Activated naive CD4-positive, alpha-beta T cell treated with Interleukin-2 at 50 U/mL for 16 hours (primary cell): ENCODE measurements at regions not wholly inside any gene's neighbourhood (a gene's known extent, or its start where the extent isn't known, plus 50 kb on each side); places are given as distances from the start of the nearest gene placed in this dataset.

Experiments used
- DNase-seq: peaks from one replicate; pipeline ENCODE4 v3.0.0-alpha.2; 2020

- no peak for DNase-seq
Measured at GRCh38 chr6:1024161-1024560, 287.7 kb upstream of the FOXQ1 start.

GRCh38 chr6:1023229-1023628, 288.7 kb upstream of the FOXQ1 start:
- no peak for DNase-seq

GRCh38 chr6:1022719-1023118, 289.2 kb upstream of the FOXQ1 start:
- DNase-seq: no peak

GRCh38 chr6:1020837-1021236, 291.1 kb upstream of the FOXQ1 start:
- DNase-seq: no peak

DNA sequence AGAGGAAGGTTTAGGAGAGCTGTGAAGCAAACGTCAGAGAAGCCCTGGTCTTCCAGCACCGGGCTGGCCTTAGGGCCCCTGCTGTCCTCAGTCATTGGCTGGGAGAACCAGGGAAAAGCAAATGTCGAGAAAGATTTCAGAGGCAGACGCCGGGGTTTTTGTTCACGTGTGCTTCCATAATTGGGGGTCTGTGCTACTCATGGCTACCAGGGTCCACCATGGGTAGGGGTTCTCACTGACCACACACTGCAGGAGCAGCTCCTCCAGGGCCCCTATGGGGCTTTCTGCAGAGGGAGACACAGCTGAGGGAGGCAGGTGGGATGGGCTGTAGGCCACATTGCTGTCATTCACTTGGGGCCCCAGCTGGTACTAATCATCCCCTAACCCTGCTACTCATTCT, 291.8 kb upstream of the FOXQ1 start:
- no peak for DNase-seq

DNA sequence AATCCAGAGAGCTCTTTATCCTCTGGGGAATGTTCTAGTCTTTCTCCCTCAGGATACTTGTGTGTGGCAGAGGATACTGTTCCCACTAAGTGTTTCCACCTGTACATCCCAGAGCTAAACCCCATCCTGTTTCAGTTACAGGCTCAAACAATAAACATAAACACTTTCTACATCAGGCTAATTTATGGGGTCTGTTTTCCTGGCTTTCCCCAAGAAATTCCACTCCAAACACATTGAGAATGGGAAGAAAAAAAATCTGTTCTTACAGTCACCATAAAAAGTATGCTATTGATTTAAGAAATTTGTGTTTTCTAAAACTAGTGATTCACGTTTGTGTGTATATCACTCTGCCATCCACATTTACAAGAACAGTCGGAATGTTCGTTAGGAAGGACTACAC, 293.9 kb upstream of the FOXQ1 start:
- DNase-seq: no peak

DNA sequence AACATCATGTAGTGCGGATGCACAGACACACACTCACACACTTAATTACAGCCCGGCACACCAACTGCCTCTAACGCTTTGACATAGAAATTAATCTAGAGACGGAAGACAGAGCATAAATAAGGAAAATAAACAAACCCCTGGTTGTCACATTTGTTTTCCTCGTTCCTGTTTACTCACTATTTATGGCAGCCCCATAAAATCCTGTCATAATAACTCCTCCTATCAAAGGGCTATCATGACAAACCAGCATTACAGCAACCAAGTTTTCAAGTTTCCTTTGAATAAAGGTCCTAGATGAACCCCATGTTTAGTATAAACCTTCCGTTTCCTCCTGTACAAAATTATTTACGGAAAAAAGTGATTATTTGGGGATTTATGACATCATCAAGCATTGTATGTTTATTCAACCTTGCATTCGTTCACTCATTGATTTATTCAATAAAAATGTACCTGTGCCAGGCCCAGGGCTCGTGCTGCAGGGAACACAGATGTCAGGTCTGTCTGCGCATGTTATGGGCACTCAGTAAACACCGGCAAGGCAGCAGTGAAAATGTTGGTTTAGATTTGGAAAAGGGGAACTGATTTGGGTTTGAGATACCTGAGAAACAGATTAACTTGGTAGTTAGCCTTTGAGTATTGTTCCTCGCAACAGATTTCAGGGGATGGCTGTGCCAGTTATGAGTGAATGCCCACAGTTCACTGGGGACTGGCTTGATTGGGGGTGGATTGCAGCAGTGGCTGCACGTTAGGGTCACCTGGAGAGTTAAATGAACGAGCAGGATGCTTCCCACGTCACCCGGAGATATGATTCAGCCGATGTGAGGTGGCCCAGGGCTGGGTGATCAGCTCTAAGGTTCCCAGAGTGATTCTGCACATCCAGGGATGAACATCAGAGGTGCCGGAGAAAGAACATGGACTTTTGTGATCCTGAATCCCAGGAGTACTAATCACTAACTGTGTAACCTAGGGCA, 295.3 kb upstream of the FOXQ1 start:
- DNase-seq: no peak

GRCh38 chr6:1015825-1016224, 296.1 kb upstream of the FOXQ1 start:
- DNase-seq: no peak

DNA sequence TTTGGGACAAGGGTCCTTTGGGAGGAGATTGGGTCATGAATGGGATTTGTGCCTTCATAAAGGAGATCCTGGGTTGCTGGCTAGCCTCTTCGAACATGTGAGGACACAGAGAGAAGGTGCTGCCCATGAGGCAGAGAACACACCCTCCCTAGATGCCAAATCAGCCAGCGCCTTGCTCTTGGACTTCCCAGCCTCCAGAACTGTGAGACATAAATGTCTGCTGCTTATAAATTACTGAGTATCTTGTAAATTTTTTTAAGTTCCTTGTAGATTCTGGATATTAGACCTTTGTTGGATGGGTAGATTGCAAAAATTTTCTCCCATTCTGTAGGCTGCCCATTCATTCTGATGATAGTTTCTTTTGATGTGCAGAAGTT, 297.5 kb upstream of the FOXQ1 start:
- DNase-seq: no peak

DNA sequence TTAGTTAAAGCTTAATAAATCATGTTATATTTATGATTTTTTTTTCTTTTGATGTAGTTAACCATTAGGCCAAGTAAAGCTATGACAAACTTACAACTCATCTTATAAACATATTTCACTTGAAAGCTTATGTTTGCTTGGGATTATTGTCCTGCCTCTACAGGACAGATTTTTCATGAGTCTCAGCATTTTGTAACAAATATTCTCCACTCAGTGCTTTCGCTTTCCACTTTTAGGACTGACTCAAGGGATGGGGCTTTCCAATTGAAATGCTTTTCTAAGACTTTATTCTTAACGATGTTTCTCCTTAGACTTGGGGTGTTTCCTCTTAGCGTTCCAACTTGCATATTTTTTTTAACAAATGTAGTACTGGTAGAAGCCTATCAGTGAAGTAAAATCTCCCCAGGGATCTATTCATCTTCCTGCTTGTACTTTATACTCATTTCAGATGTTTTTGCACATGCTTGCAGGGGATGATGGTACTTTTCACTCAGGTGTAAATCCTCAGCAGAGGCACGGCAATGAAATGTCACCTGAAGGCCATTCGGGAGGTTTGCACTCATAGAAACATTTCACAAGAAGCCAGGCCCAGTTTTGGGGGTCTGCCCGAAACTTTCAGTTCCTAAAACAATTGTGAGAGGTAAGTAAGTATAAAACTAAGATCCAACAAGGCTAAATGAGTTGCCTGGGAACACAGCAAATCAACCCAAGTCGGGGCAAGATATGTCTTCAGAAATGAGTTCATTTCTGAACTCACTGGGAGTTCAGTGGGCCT, 298.1 kb upstream of the FOXQ1 start:
- no peak for DNase-seq

GRCh38 chr6:1009103-1009502, 302.8 kb upstream of the FOXQ1 start:
- DNase-seq: no peak

GRCh38 chr6:1007159-1007558, 304.7 kb upstream of the FOXQ1 start:
- no peak for DNase-seq

GRCh38 chr6:1004885-1005630, 306.8 kb upstream of the FOXQ1 start:
- no peak for DNase-seq

- no peak for DNase-seq
Measured at GRCh38 chr6:1003394-1004160, 308.3 kb upstream of the FOXQ1 start.

- DNase-seq: no peak
Measured at GRCh38 chr6:1002989-1003388, 308.9 kb upstream of the FOXQ1 start.

DNA sequence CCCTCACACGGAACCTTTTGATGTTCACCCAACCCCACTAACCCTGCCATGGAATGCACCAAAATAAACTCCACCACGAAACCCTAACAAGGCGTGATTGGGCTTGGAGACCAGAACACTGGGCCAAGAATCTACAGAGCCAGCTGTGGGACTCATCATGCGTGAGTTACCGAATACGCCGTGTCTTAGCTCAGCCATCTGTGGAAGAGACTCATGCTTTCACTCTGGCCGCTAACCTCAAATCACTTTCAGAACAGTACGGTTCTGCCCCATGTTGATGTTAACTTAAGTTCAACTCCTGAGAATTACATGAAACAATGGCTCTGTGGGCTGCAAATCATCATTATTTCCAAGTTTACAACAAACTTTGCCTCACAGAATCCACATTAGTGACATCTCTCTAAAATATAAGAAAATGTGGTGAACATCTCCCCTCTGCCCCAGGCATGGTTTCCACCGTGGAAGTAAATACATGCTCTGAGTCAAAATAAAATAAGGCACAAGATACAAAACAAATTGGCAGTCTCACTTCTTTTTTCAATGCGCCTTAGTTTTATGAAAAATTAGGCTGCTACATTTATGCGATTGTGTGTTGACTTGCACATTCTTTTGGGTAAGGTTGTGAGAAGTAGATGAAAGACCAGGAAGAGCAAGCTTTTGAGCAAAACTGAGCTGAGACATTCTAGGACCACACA, 308.9 kb upstream of the EXOC2 start:
- DNase-seq: no peak

DNA sequence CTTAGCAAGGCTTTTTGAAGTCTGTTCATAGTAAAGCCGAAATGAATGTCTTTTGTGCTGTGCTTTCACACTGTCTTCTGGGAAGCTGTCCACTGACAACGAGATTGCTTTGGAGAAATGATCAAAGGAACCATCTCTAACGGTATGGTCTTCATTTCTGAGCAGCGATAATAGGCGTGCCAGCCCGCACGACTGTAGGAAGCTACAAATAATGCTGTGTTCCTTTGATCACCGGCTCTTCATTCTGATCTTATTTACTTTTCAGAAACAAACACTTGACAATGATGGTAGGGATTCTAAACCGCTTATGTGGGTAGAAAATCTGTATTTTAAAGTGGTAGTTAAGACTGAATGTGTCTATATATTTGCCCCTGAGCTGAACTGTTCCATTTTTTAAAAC, 306.6 kb upstream of the EXOC2 start:
- no peak for DNase-seq

GRCh38 chr6:998551-998950, 305.6 kb upstream of the EXOC2 start:
- DNase-seq: no peak

DNA sequence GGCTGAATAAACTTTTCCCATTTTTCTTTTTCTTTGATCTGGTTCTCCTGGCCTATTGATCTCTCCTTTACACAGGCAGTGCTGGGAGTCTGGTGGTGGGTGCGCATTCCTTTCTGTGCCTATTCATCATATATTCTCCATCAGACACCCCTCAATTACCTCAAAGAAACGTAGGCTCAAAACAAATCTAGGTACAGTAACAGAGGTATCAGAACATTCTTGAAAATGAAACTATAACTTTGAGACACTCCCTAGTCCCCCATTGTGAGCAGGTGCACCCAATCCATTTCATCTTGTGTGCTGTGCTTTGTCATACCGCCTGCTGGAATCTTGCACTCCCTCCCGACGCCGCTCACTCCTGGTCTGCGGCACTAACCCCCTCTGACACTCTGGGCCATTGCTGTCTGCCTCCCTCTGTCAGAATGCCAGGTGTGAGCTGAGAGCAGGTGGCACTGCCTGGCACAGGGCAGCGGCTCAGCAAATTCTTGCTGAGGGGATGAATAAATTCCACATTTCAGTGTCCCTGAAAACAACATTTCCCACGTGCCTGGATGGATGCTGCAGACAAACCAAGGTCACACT, 303.4 kb upstream of the EXOC2 start:
- no peak for DNase-seq

DNA sequence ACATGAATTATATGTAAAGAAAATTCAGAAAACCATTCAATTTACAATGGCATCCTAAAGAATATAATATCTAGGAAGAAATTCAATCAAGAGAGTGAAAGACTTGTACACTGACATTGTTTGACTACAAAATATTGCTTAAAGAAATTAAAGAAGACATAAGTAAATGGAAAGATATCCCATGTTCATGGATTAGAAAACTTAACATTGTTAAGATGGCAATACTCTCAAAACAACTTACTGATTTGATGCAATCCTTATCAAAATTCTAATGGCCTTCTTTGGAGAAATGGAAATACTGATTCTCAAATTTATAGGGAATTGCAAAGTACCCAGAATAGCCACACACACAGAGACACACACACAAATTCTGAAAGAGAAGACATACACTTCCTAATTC, 298.3 kb upstream of the EXOC2 start:
- no peak for DNase-seq

GRCh38 chr6:984031-984430, 291.1 kb upstream of the EXOC2 start:
- no peak for DNase-seq
